HG03378 (cell line): ENCODE measurements at regions not wholly inside any gene's neighbourhood (a gene's known extent, or its start where the extent isn't known, plus 50 kb on each side); places are given as distances from the start of the nearest gene placed in this dataset.
A peak's percentile ranks its signal among the peaks of the same experiment; 100 is the strongest.
"Not testable (repeated sequence)": the region's sequence is repeated elsewhere in the genome, so short reads cannot be mapped to it uniquely, and the experiment has no call there.

Experiments
- ATAC-seq: cut with Tn5 transposase; IDR thresholded peaks from one replicate; pipeline ENCODE4 v1.9.1; 2021; ENCODE audit warnings: mild to moderate bottlenecking, moderate library complexity; ENCODE audit not compliant: unreplicated experiment

- ATAC-seq = no peak
Measured at GRCh38 chrX:125378205-125378604, 58.5 kb downstream of the TEX13C start.

- no peak for ATAC-seq
Measured at GRCh38 chrX:125378770-125379169, 59.1 kb downstream of the TEX13C start.

GRCh38 chrX:125382148-125382628 lies 62.5 kb downstream of the TEX13C start:
- no peak for ATAC-seq

GRCh38 chrX:125382889-125383288 lies 63.2 kb downstream of the TEX13C start:
- ATAC-seq = no peak

GRCh38 chrX:125384867-125385266 lies 65.2 kb downstream of the TEX13C start:
- ATAC-seq = no peak

- ATAC-seq = no peak
Measured at GRCh38 chrX:125387945-125388344, 68.3 kb downstream of the TEX13C start.

GRCh38 chrX:125394449-125394848 lies 74.8 kb downstream of the TEX13C start:
- ATAC-seq = no peak

- no peak for ATAC-seq
Measured at GRCh38 chrX:125395626-125396025, 76.0 kb downstream of the TEX13C start.

GRCh38 chrX:125398959-125399440 lies 79.3 kb downstream of the TEX13C start:
- no peak for ATAC-seq

GRCh38 chrX:125402807-125403206 lies 83.1 kb downstream of the TEX13C start:
- ATAC-seq = no peak

GRCh38 chrX:125404667-125405160 lies 85.0 kb downstream of the TEX13C start:
- ATAC-seq = no peak

- peak; percentile 61 for ATAC-seq
Measured at GRCh38 chrX:125405339-125405738, 85.7 kb downstream of the TEX13C start.

GRCh38 chrX:125407314-125407713 lies 87.6 kb downstream of the TEX13C start:
- no peak for ATAC-seq

GRCh38 chrX:125420809-125421208 lies 101.1 kb downstream of the TEX13C start:
- no peak for ATAC-seq

- ATAC-seq = no peak
Measured at GRCh38 chrX:125422986-125423385, 103.3 kb downstream of the TEX13C start.

- ATAC-seq = no peak
Measured at GRCh38 chrX:125424536-125424935, 104.9 kb downstream of the TEX13C start.

- ATAC-seq = no peak
Measured at GRCh38 chrX:125436855-125437254, 117.2 kb downstream of the TEX13C start.

- no peak for ATAC-seq
Measured at GRCh38 chrX:125439194-125439849, 119.7 kb downstream of the TEX13C start.

- ATAC-seq = no peak
Measured at GRCh38 chrX:125444659-125445058, 125.0 kb downstream of the TEX13C start.

GRCh38 chrX:125475482-125475881 lies 155.8 kb downstream of the TEX13C start:
- no peak for ATAC-seq

GRCh38 chrX:125492439-125492838 lies 172.8 kb downstream of the TEX13C start:
- ATAC-seq = no peak

- ATAC-seq = not testable (repeated sequence)
Measured at GRCh38 chrX:125493004-125493403, 173.3 kb downstream of the TEX13C start.

GRCh38 chrX:125497667-125498066 lies 178.0 kb downstream of the TEX13C start:
- ATAC-seq = no peak
